Stimulated activated naive CD8-positive, alpha-beta T cell treated with anti-CD3 and anti-CD28 coated beads, Interleukin-15, Interleukin-2, amounts not matched to agents 100 ng/mL and 50 ng/mL, for 24 hours (primary cell): ENCODE measurements at regions not wholly inside any gene's neighbourhood (a gene's known extent, or its start where the extent isn't known, plus 50 kb on each side); places are given as distances from the start of the nearest gene placed in this dataset.

Experiments
- H3K27ac Mint-ChIP-seq: one replicate; pipeline ENCODE4 v1.8.0; 2021; ENCODE audit warnings: mild to moderate bottlenecking, mixed read lengths
- H3K27me3 Mint-ChIP-seq: one replicate; pipeline ENCODE4 v1.8.0; 2021; ENCODE audit warnings: mixed read lengths
- H3K36me3 Mint-ChIP-seq: one replicate; pipeline ENCODE4 v1.8.0; 2021; ENCODE audit warnings: low read depth, mixed read lengths
- H3K4me1 Mint-ChIP-seq: one replicate; pipeline ENCODE4 v1.8.0; 2021; ENCODE audit warnings: low read depth, mixed read lengths
- H3K4me3 Mint-ChIP-seq: one replicate; pipeline ENCODE4 v1.8.0; 2021; ENCODE audit warnings: mild to moderate bottlenecking, mixed read lengths
- H3K9me3 Mint-ChIP-seq: one replicate; pipeline ENCODE4 v1.8.0; 2021; ENCODE audit warnings: mixed read lengths

DNA sequence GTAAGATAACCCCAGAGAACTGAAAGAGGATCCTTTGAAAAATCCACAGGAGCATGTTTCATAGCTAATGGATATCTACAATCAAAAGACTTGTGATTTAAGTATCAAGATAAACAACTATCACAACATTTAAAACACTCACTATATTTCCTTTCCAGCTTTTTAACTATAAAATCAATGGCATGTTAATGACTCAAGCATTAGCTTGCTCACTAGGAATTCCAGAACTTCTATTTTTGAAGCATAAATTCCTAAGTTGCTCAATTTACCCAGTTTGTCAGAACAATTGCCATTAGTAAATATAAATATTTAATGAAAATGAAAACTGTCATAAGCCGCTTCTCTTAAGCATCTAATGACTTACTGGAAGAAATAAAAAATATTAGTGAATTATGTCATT lies 355.3 kb downstream of the PRELID2 start:
- H3K36me3 Mint-ChIP-seq: no peaks in the 10 kb centered on the region
- no peaks in the 10 kb centered on the region for H3K4me1 Mint-ChIP-seq
- H3K27ac Mint-ChIP-seq: no peak overlapping the region
- H3K9me3 Mint-ChIP-seq: peaks cover 8% of the 10 kb centered on the region
- no peaks in the 10 kb centered on the region for H3K27me3 Mint-ChIP-seq
- H3K4me3 Mint-ChIP-seq: no peak overlapping the region

DNA sequence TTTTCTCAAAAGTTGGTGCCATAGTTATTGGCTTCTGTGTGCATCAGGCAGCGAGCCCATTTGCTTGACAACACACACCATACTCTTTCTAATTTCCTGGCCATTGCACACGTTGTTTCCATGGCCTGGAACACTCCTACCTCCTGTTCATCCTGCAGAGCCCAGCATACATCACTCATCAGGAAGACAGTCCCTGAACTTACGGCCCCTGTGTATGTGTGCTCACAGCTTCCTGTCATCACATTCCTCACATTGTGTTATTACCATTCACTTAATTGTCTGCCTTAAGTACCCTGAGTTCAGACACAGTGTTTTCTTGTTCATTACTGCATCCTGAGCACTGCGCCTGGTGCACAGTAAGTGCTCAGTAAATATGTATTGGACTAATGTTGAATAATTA lies 355.9 kb downstream of the PRELID2 start:
- H3K4me3 Mint-ChIP-seq: no peak overlapping the region
- H3K9me3 Mint-ChIP-seq: peaks cover 8% of the 10 kb centered on the region
- no peaks in the 10 kb centered on the region for H3K4me1 Mint-ChIP-seq
- H3K27ac Mint-ChIP-seq: no peak overlapping the region
- H3K27me3 Mint-ChIP-seq: no peaks in the 10 kb centered on the region
- no peaks in the 10 kb centered on the region for H3K36me3 Mint-ChIP-seq

DNA sequence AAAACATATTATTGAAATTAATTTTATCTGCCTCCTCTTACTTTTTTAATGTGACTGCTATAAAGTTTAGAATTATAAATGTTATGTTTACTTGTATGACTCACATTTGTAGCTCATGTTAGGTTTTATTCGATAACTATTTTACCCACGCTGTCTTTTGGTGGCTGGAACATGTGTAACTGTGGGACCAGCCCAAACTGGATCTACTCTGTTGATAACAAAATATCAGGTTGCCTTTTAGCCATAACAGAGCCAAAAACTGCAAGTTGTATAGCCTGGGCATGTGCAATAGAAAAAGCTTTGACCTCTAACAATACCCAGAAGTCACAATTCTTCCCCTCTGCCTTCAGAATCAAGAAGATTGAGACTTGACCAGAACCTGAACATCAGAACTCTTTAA lies 356.5 kb downstream of the PRELID2 start:
- Mint-ChIP-seq H3K4me1 (no peaks in the 10 kb centered on the region), H3K4me3 (no peak overlapping the region), H3K36me3 (no peaks in the 10 kb centered on the region), H3K27me3 (no peaks in the 10 kb centered on the region), H3K27ac (no peak overlapping the region), H3K9me3 (peaks cover 8% of the 10 kb centered on the region)

DNA sequence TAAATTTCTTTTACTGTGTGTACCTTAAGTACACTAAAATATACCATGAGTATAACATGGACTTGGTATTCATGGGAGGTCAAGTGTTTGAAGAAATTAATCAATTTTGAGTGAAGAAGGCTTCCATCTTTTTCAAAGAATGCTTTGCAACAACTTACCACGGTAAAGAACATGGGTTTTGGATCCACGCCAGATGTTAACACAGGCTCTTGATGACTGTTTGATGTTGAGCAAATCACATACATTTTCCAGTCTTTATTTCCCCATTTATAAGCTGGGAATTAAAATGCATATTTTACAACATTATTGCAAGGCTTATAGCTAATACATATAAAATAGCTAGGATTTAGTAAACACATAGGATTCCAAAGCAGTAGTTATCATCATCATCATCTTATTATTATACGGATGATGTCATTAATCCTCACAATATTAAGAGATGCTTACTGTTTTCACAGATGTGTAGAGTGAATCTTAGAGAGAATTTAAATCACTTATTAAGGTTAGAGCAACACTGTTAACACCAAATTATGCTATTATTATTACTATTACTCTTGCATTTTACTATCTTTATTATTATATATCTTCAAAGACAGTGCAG lies 362.0 kb downstream of the PRELID2 start:
- H3K27me3 Mint-ChIP-seq: no peaks in the 10 kb centered on the region
- H3K36me3 Mint-ChIP-seq: no peaks in the 10 kb centered on the region
- H3K4me1 Mint-ChIP-seq: no peaks in the 10 kb centered on the region
- no peak overlapping the region for H3K4me3 Mint-ChIP-seq
- peaks cover 11% of the 10 kb centered on the region for H3K9me3 Mint-ChIP-seq
- no peak overlapping the region for H3K27ac Mint-ChIP-seq

DNA sequence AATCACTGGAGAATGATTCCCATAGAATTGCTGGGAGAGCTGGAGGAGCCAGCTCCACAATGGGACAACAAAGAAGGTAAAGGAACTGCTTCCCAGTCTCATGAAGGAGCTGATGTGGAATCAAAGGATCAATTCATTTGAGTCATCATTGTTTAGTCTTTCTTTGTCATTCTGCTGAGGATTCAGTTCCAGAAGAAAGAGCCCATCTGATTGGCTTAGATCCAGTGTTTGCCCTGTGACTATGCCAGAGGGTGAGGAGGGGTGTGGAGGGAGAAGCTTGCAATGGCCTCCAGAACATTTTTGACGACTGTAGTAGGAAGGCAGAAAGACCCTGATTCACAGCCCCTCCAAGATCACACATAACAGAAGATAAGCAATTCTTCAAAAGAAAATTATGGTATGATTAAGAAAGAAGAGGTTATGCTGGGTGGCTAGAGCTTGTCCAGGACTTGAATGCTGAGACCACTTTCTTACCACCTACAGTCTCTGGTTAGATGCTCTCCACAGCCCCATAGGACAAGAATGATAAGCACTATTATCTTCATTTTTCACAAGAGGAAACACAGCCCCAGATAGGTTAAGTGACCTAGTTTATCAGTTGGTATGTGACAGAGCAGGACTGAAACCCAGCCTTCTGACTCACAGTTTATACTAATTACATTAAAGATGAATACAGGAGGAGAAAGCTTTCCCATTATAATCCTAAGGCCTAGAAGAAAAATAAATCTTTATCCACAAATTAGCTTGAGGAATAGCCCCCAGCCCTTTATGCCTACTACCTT lies 363.1 kb downstream of the PRELID2 start:
- Mint-ChIP-seq H3K36me3 (no peaks in the 10 kb centered on the region), H3K4me1 (no peaks in the 10 kb centered on the region), H3K4me3 (no peak overlapping the region), H3K27ac (no peak overlapping the region), H3K9me3 (peaks cover 11% of the 10 kb centered on the region), H3K27me3 (no peaks in the 10 kb centered on the region)

DNA sequence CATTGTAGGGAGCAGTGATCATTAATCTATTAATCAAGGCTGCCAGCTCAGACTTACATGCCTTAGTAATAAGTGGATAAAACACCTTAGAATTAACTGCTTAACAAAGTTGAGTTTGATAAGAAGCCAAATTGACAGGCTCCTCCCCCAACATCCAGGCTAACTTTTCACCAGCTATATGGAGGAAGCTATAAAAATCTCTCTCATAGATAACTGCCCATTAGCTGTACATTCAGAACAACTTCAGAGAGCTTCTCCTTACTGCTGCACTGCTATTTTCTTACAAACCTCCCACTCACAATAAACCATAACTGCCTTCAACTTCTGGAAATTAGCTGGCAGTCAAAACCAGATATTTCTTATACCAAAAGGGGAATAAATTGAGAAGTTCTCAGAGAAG lies 364.1 kb downstream of the PRELID2 start:
- Mint-ChIP-seq H3K27me3 (no peaks in the 10 kb centered on the region), H3K27ac (no peak overlapping the region), H3K4me1 (no peaks in the 10 kb centered on the region), H3K9me3 (peaks cover 11% of the 10 kb centered on the region), H3K36me3 (no peaks in the 10 kb centered on the region), H3K4me3 (no peak overlapping the region)

DNA sequence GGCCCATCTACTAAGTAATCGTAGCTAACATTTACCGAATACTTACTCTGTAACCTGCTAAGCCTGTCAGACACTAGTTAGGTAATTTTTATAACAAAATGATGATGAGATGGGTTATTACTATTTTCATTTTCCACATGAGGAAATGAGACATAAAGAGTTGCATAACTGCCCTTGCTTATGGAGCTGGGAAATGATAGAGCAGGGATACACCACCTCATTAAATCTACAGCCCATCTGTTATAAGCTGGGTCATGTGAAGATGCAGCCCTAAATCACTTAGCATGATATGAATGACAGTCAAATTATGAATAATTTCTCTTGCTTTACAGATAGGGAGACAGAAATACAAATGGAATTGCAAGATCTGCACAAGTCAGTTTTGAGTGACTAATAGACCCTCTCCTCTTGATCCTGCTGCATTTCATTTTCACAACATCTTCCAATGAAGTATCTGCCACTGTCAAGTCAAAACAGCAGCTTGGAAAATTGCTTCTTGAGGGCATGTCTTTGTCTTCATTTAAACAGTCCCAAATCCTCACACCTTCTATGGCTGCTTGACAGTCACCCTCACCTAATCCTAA lies 364.7 kb downstream of the PRELID2 start:
- no peaks in the 10 kb centered on the region for H3K4me1 Mint-ChIP-seq
- H3K27me3 Mint-ChIP-seq: no peaks in the 10 kb centered on the region
- H3K9me3 Mint-ChIP-seq: peaks cover 11% of the 10 kb centered on the region
- H3K4me3 Mint-ChIP-seq: no peak overlapping the region
- H3K27ac Mint-ChIP-seq: no peak overlapping the region
- no peaks in the 10 kb centered on the region for H3K36me3 Mint-ChIP-seq

DNA sequence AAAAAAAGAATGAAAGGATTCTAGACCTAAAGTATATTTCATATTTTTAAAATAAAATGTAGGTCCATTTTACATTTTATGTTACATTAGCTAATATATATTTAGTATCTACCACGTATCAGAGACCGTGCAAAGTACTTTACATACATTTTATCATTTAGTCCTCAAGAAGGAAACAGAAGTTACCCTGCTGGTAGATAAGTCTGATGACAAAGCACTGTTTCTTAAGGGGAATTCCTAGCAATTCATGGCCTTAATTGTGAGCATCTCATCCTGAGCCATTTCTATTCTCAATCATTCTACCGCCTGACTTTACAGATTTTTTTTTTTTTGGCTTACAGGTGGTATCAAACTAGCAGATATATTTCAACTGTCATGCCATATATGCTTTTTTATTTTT lies 367.7 kb downstream of the PRELID2 start:
- Mint-ChIP-seq H3K4me1 (no peaks in the 10 kb centered on the region), H3K9me3 (peaks cover 10% of the 10 kb centered on the region), H3K4me3 (no peak overlapping the region), H3K27me3 (no peaks in the 10 kb centered on the region), H3K36me3 (no peaks in the 10 kb centered on the region), H3K27ac (no peak overlapping the region)

DNA sequence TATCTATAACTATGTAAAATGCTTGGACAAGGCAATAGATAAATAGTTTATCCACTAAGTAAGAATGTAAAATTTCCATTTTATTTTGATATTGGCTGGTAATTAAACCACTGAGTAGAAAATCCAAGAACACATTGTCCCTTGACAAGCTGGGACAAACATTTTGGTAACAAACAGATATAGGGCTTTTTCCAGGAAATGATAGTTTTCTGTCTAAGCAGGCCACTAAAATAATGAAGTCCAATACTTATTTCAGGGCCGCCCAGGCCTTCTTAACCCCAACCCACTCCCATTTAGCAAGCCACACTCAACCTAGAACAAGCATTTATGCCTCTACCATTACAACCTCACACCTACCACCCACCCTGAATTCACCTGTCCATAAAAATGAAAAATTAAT lies 368.6 kb downstream of the PRELID2 start:
- H3K9me3 Mint-ChIP-seq: peaks cover 5% of the 10 kb centered on the region
- no peak overlapping the region for H3K27ac Mint-ChIP-seq
- no peaks in the 10 kb centered on the region for H3K4me1 Mint-ChIP-seq
- no peak overlapping the region for H3K4me3 Mint-ChIP-seq
- H3K36me3 Mint-ChIP-seq: no peaks in the 10 kb centered on the region
- no peaks in the 10 kb centered on the region for H3K27me3 Mint-ChIP-seq

DNA sequence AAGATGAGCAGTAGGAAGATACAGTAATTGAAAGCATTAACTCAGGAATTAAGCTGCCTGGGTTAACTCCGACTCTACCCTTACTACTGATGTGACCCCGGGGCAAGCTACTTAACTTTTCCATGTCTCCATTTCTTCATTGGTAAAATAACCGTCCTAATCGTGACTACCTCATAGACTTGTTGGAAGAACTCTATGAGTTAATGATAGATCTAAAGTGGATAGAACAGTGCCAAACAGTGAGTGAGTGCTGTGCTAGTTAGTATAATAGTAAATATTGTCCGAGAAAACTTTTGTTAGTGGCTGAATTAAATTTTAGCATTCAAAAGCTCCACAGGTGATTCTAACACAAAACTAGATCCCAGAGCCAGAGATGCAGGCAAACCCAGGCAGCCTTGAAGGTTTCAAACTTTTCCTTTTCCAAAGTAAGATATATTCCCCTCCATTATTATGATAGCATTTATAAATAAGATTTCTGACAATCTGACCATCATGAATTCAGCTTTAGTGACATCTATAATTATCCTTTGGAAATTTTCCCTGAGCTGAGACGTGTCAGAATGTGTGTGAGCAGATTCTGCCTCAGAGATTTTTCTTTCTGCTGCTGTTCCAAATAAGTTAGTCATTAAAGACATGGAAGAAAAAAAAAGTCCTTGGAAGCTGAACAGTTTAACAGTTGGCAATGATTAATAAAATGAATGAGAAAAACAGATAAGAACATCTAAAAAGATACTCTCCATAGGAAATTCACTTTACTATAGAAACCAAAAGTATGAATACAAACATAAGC lies 369.5 kb downstream of the PRELID2 start:
- Mint-ChIP-seq H3K4me1 (no peaks in the 10 kb centered on the region), H3K36me3 (no peaks in the 10 kb centered on the region), H3K4me3 (no peak overlapping the region), H3K9me3 (peaks cover 4% of the 10 kb centered on the region), H3K27me3 (no peaks in the 10 kb centered on the region), H3K27ac (no peak overlapping the region)

DNA sequence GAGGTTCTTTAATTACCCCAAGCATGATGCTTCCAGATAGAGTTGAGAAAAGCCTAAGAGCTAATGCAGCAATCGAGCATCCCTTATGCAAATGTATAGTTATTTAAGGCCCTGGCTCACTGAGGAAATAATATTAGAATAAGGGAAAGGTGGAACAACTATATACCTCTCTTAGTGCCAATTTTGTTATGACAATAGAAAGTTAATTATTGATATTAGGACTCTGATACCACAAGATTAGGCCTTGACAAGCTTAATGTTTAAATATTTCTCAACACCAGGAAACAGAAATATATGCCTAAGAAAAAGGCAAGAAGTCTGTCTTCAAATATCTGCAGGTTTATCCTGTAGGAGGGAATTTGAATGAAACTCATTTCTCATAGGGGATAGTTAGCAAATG lies 371.0 kb downstream of the PRELID2 start:
- Mint-ChIP-seq H3K36me3 (no peaks in the 10 kb centered on the region), H3K4me1 (no peaks in the 10 kb centered on the region), H3K4me3 (no peak overlapping the region), H3K27ac (no peak overlapping the region), H3K27me3 (no peaks in the 10 kb centered on the region), H3K9me3 (no peaks in the 10 kb centered on the region)

DNA sequence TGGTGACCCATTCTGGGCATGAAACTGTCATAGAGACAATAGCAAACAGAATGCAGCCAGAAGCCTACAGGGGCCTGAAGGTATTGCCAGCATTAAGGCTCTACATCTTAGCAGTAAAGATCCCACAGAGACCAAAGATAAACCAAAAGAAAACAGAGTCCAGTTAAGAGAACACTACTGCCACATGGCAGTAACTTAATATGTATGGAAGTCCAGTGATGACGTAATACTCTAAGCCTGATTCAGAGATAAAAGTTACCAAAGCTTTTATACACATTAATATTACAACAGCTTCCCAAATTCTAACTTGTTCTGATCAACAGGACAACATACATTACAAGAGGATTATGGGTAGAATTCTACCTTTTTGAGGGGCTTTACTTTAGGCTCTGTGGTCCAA lies 371.5 kb downstream of the PRELID2 start:
- no peaks in the 10 kb centered on the region for H3K4me1 Mint-ChIP-seq
- no peaks in the 10 kb centered on the region for H3K27me3 Mint-ChIP-seq
- no peaks in the 10 kb centered on the region for H3K9me3 Mint-ChIP-seq
- no peaks in the 10 kb centered on the region for H3K36me3 Mint-ChIP-seq
- H3K27ac Mint-ChIP-seq: no peak overlapping the region
- no peak overlapping the region for H3K4me3 Mint-ChIP-seq

DNA sequence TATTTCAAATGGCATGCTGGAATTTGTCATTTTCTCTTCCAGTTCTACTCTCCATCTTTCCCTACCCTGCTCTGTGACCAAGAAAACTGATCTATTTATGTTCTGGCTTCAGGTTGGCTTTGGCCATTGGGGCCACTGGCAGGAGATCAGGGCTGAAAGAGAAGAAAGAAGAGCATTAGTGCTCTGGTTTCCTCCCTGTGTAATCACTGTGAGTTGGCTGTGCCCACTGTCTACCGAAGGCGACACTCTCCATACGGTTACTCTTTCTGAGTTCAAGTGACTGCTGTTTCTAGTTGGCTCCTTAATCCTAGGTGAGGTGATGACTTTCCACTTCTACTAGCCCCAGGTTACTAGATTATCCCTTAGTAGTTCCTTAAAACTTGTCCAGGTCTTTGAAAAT lies 372.6 kb downstream of the PRELID2 start:
- Mint-ChIP-seq H3K9me3 (no peaks in the 10 kb centered on the region), H3K36me3 (no peaks in the 10 kb centered on the region), H3K4me3 (no peak overlapping the region), H3K4me1 (no peaks in the 10 kb centered on the region), H3K27ac (no peak overlapping the region), H3K27me3 (no peaks in the 10 kb centered on the region)

DNA sequence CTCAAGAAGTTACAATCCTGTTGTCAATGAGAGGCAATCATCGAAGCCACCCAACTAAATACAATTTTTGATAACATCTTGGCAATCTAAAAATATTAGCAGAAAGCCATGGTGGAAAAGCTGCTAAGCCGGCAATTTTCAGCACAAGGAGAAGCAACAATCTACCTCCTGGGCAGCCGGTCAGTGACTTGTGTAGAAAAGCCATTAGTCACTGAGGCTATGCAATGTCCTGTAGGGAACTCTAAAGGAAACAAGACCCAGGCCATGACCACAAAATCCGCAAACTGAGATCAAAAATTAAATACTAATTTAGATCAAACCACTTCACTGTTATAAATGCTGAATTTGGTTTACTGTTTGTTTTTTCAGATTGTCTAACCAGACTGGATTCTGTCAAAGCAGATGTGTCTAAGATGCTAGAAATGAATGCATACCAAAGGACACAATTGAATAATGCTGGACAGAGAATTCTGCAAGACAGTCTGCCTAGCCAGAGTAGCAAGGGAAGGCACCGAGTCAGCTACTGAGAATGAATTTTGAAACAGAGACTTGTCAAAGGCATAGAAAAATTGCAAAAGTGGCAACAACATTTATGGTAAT lies 384.8 kb downstream of the PRELID2 start:
- Mint-ChIP-seq H3K4me1 (no peaks in the 10 kb centered on the region), H3K36me3 (no peaks in the 10 kb centered on the region), H3K27ac (no peak overlapping the region), H3K27me3 (no peaks in the 10 kb centered on the region), H3K9me3 (peaks cover 4% of the 10 kb centered on the region), H3K4me3 (no peak overlapping the region)

DNA sequence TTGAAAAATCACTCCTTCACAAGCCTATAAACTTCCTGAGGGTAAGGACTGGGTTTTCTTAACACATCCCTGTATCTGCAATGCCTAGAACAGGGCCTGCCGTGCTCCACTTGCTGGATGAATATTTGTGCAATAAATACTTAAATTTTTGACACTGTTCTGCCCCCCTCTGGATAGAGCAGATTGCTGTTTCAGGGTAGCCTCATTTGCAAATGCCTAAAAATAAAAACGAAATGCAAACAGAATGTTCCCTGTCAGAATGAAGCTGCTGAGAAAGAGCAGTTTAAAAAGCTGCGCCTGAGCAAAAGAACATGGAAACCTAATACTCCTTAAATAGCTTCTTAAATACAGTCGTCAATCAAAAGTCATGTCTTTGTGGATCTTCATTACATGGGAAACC lies 385.3 kb downstream of the PRELID2 start:
- H3K4me1 Mint-ChIP-seq: no peaks in the 10 kb centered on the region
- no peak overlapping the region for H3K4me3 Mint-ChIP-seq
- no peaks in the 10 kb centered on the region for H3K27me3 Mint-ChIP-seq
- H3K9me3 Mint-ChIP-seq: peaks cover 4% of the 10 kb centered on the region
- no peaks in the 10 kb centered on the region for H3K36me3 Mint-ChIP-seq
- no peak overlapping the region for H3K27ac Mint-ChIP-seq
